HCT116 (cell line): ENCODE measurements at regions not wholly inside any gene's neighbourhood (a gene's known extent, or its start where the extent isn't known, plus 50 kb on each side); places are given as distances from the start of the nearest gene placed in this dataset.

Experiments
- ATAC-seq: fragments of 200-7000 bp; cut with Tn5 transposase; 2 replicates; pipeline ENCODE4 v1.9.1; 2020; ENCODE audit warnings: mild to moderate bottlenecking, moderate library complexity
- BruUV-seq: library from RNA; stranded (reverse); fragments of 400-500 nt; replicated peaks from 2 replicates; lab custom pipeline; 2021; lab: Mats Ljungman, UMichigan
- CTCF ChIA-PET: fragments of 300-600 bp; sonication (Branson Sonifier 250); formaldehyde crosslinking; loops from one replicate; lab custom pipeline; 2021; ENCODE audit warnings: antibody characterized with exemption; lab: Charles Lee
- POLR2A ChIA-PET: fragments of 300-600, 350-600 bp; sonication (Branson Sonifier 250); formaldehyde crosslinking; loops from one replicate; lab custom pipeline; 2021; ENCODE audit warnings: antibody characterized with exemption; lab: Charles Lee
- RAD21 ChIA-PET, 2 experiments: fragments of 300-600 bp; sonication (Branson Sonifier 250); formaldehyde crosslinking; loops; one replicate each; lab custom pipeline; 2023; ENCODE audit warnings: low total read pairs in 2 of 2; ENCODE audit not compliant: uncharacterized antibody in 2 of 2, unreplicated experiment in 2 of 2, low non-redundant PET in 1 of 2; lab: Charles Lee
- DNase-seq: peaks from one replicate; pipeline ENCODE4 v3.0.0-alpha.2; 2010; ENCODE audit warnings: low read depth, low spot score
- H2AFZ ChIP-seq: fragments of 200-600 bp; shearing (Covaris generic), sonication (generic); 2 replicates; pipeline ENCODE4 v1.6.1; 2017; ENCODE audit warnings: low read depth, mixed run types, mixed read lengths, antibody characterized with exemption, low read length; ENCODE audit not compliant: poor library complexity, severe bottlenecking
- H3K27ac ChIP-seq: 2 replicates; pipeline ENCODE4 v1.5.1; 2012; ENCODE audit warnings: low read depth, low read length
- H3K27me3 ChIP-seq: fragments of 200-600 bp; sonication (generic); 2 replicates; pipeline ENCODE4 v1.6.1; 2016; ENCODE audit warnings: mixed run types, low read length, mixed read lengths; ENCODE audit not compliant: insufficient read depth
- H3K36me3 ChIP-seq, 2 experiments: fragments of 200-500 bp in 1 of 2; fragments of 200-600 bp in 1 of 2; sonication (Bioruptor generic) in 1 of 2; sonication (generic) in 1 of 2; 2 replicates each; pipeline versions ENCODE4 v1.5.1 to v1.6.1; 2014 to 2016; ENCODE audit warnings: low read length in 2 of 2, inconsistent platforms in 1 of 2, mixed read lengths in 1 of 2, mixed run types in 1 of 2; ENCODE audit not compliant: insufficient read depth in 2 of 2, control insufficient read depth in 1 of 2
- H3K4me1 ChIP-seq, 2 experiments: fragments of 200-600 bp in 1 of 2; sonication (generic) in 1 of 2; 2 replicates each; pipeline versions ENCODE4 v1.5.1 to v1.6.1; 2012 to 2017; ENCODE audit warnings: low read length in 2 of 2, inconsistent platforms in 1 of 2, mild to moderate bottlenecking in 1 of 2, mixed read lengths in 1 of 2, mixed run types in 1 of 2, moderate library complexity in 1 of 2; ENCODE audit not compliant: insufficient read depth in 2 of 2, control insufficient read depth in 1 of 2
- H3K4me2 ChIP-seq: fragments of 200-600 bp; sonication (generic); 2 replicates; pipeline ENCODE4 v1.6.1; 2017; ENCODE audit warnings: mixed run types, low read length, mixed read lengths
- H3K4me3 ChIP-seq, 2 experiments: fragments of 200-600 bp in 1 of 2; sonication (generic) in 1 of 2; replicated peaks in 1 of 2; 2 replicates each; pipeline ENCODE4 v1.5.1; 2011 to 2016; ENCODE audit warnings: low read length in 2 of 2, control low read depth in 1 of 2, low read depth in 1 of 2, mild to moderate bottlenecking in 1 of 2, mixed read lengths in 1 of 2, mixed run types in 1 of 2
- H3K79me2 ChIP-seq: fragments of 200-600 bp; sonication (generic); 2 replicates; pipeline ENCODE4 v1.6.1; 2017; ENCODE audit warnings: mild to moderate bottlenecking, mixed run types, low read length, moderate library complexity, mixed read lengths; ENCODE audit not compliant: insufficient read depth
- H3K9ac ChIP-seq: fragments of 200-600 bp; sonication (generic); 2 replicates; pipeline ENCODE4 v1.6.1; 2016; ENCODE audit warnings: low read length, mixed read lengths
- H3K9me2 ChIP-seq: fragments of 200-600 bp; sonication (generic), shearing (Covaris generic); 2 replicates; pipeline ENCODE4 v1.6.1; 2017; ENCODE audit warnings: mixed run types, mild to moderate bottlenecking, moderate library complexity; ENCODE audit not compliant: insufficient read depth
- H3K9me3 ChIP-seq, 2 experiments: fragments of 200-500 bp in 1 of 2; fragments of 200-600 bp in 1 of 2; sonication (Bioruptor generic) in 1 of 2; sonication (generic) in 1 of 2; 2 replicates each; pipeline ENCODE4 v1.6.1; 2014 to 2017; ENCODE audit warnings: low read length in 2 of 2, mixed read lengths in 2 of 2, inconsistent platforms in 1 of 2, low read depth in 1 of 2, mild to moderate bottlenecking in 1 of 2, mixed run types in 1 of 2, moderate library complexity in 1 of 2; ENCODE audit not compliant: control insufficient read depth in 1 of 2, insufficient read depth in 1 of 2
- H4K20me1 ChIP-seq: fragments of 200-600 bp; sonication (generic), shearing (Covaris generic); 2 replicates; pipeline ENCODE4 v1.6.1; 2017; ENCODE audit warnings: mixed run types, mild to moderate bottlenecking, moderate library complexity; ENCODE audit not compliant: insufficient read depth
- CBX3 ChIP-seq: IDR thresholded peaks from 2 replicates; pipeline ENCODE4 v1.6.1; 2012; ENCODE audit warnings: low read depth
- CEBPB ChIP-seq: IDR thresholded peaks from 2 replicates; pipeline ENCODE4 v1.6.1; 2012; ENCODE audit warnings: low read depth
- EGR1 ChIP-seq: IDR thresholded peaks from 2 replicates; pipeline ENCODE4 v1.6.1; 2012; ENCODE audit warnings: low read depth
- ELF1 ChIP-seq: IDR thresholded peaks from 2 replicates; pipeline ENCODE4 v1.6.1; 2012; ENCODE audit warnings: low read depth, borderline replicate concordance
- EZH2 ChIP-seq: fragments of 200-600 bp; sonication (generic); IDR thresholded peaks from 2 replicates; pipeline ENCODE4 v1.6.1; 2017; ENCODE audit warnings: antibody characterized with exemption, mixed run types
- EZH2phosphoT487 ChIP-seq: fragments of 200-600 bp; IDR thresholded peaks from 2 replicates; pipeline ENCODE4 v1.6.1; 2018; ENCODE audit warnings: antibody characterized with exemption, borderline replicate concordance
- FOSL1 ChIP-seq: IDR thresholded peaks from 2 replicates; pipeline ENCODE4 v1.6.1; 2012; ENCODE audit warnings: low read depth
- JUND ChIP-seq: IDR thresholded peaks from 2 replicates; pipeline ENCODE4 v1.6.1; 2012
- POLR2AphosphoS5 ChIP-seq: IDR thresholded peaks from 2 replicates; pipeline ENCODE4 v1.6.1; 2011; ENCODE audit warnings: mild to moderate bottlenecking, low read depth, low read length, moderate library complexity
- RAD21 ChIP-seq: IDR thresholded peaks from 2 replicates; pipeline ENCODE4 v1.6.1; 2012; ENCODE audit warnings: low read depth, mild to moderate bottlenecking
- SIN3A ChIP-seq: IDR thresholded peaks from 2 replicates; pipeline ENCODE4 v1.6.1; 2012; ENCODE audit warnings: low read depth
- SP1 ChIP-seq: IDR thresholded peaks from 2 replicates; pipeline ENCODE4 v1.6.1; 2012; ENCODE audit warnings: low read depth
- SRF ChIP-seq: IDR thresholded peaks from 2 replicates; pipeline ENCODE4 v1.6.1; 2012; ENCODE audit warnings: low read depth
- TCF7L2 ChIP-seq: IDR thresholded peaks from 2 replicates; pipeline ENCODE4 v1.7.0; 2011; ENCODE audit warnings: borderline replicate concordance, inconsistent platforms; ENCODE audit not compliant: insufficient read depth, insufficient read length; ENCODE audit errors: extremely low read depth
- YY1 ChIP-seq: IDR thresholded peaks from 2 replicates; pipeline ENCODE4 v1.6.1; 2011; ENCODE audit warnings: low read length, low read depth, moderate library complexity, mild to moderate bottlenecking; ENCODE audit not compliant: insufficient replicate concordance; ENCODE audit errors: extremely low read depth
- ZBTB33 ChIP-seq: IDR thresholded peaks from 2 replicates; pipeline ENCODE4 v1.6.1; 2011; ENCODE audit warnings: mild to moderate bottlenecking, low read length, moderate library complexity; ENCODE audit not compliant: insufficient replicate concordance; ENCODE audit errors: extremely low read depth
- ZFX ChIP-seq: fragments of 450-650 bp; IDR thresholded peaks from 2 replicates; pipeline ENCODE4 v1.6.1; 2017
- ZNF274 ChIP-seq: fragments of 200-500 bp; sonication (Bioruptor generic); IDR thresholded peaks from 2 replicates; pipeline ENCODE4 v1.6.1; 2014; ENCODE audit warnings: mild to moderate bottlenecking, low read depth, low read length, inconsistent platforms
- intact Hi-C: fragments of 100-400 bp; cut with micrococcal nuclease; formaldehyde crosslinking; loops from 2 replicates; pipeline ENCODE4 v1.10.0; 2022
- TF ChIP-seq, protein P1 (sequence below), 3 experiments: fragments of 200-600 bp in 1 of 3; sonication (generic) in 1 of 3; IDR thresholded peaks in 2 of 3; conservative IDR thresholded peaks in 1 of 3; 2 replicates each; pipeline ENCODE4 v1.5.1; 2012 to 2017; ENCODE audit warnings: low read depth in 2 of 3, low read length in 2 of 3, antibody characterized with exemption in 1 of 3, borderline replicate concordance in 1 of 3, control low read depth in 1 of 3, mild to moderate bottlenecking in 1 of 3, mixed read lengths in 1 of 3, mixed run types in 1 of 3, moderate library complexity in 1 of 3; ENCODE audit not compliant: insufficient read depth in 1 of 3
- TF ChIP-seq, protein P2 (sequence below): IDR thresholded peaks from 2 replicates; pipeline ENCODE4 v1.6.1; 2012

- ChIA-PET CTCF (no interaction called here), RAD21 (no interaction called here), POLR2A (no interaction called here)
- H3K4me2 ChIP-seq: no peak overlapping the region
- no peak for TF ChIP-seq JUND
- no peak overlapping the region for H3K9ac ChIP-seq
- H3K79me2 ChIP-seq: no peaks in the 10 kb centered on the region
- H3K36me3 ChIP-seq: no peaks in the 10 kb centered on the region
- no peak overlapping the region for H2AFZ ChIP-seq
- H4K20me1 ChIP-seq: no peaks in the 10 kb centered on the region
- H3K9me3 ChIP-seq: no peaks in the 10 kb centered on the region
- no peaks in the 10 kb centered on the region for H3K9me2 ChIP-seq
- DNase-seq (no peak), ATAC-seq (no peak)
- H3K27me3 ChIP-seq: no peaks in the 10 kb centered on the region; the same call in 1 of the 2 replicates
- H3K4me3 ChIP-seq: no peak overlapping the region
- no peaks in the 10 kb centered on the region for H3K4me1 ChIP-seq
- intact Hi-C loops: no loop called here
- BruUV-seq: no TSS peak
- no peak overlapping the region for H3K27ac ChIP-seq
Observed at GRCh38 chr2:766255-766654, 89.0 kb upstream of the TMEM18 start.

DNA sequence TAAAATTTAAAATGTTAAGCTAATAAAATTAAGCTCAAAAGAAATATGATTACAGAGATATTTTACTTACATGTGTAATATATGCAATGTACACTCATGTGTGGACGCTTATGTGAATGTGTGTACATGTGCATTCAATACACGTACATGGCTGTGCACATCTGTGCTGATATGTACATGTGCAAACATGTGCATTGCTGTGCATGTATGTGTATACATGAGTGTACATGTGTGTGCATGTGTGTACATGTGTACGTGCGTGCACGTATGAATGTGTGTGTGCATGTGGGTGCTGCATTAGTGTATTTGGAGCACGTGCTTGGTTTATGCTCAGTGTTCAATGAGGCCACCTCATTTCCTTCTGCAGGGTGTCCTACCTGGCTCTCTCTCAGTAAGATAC, 88.2 kb upstream of the TMEM18 start:
- no peak overlapping the region for H3K27ac ChIP-seq
- H4K20me1 ChIP-seq: no peaks in the 10 kb centered on the region
- no peak overlapping the region for H3K4me2 ChIP-seq
- no TSS peak for BruUV-seq
- no peak overlapping the region for H2AFZ ChIP-seq
- ChIA-PET CTCF (no interaction called here), RAD21 (no interaction called here), POLR2A (no interaction called here)
- H3K27me3 ChIP-seq: no peaks in the 10 kb centered on the region; the same call in 1 of the 2 replicates
- no peaks in the 10 kb centered on the region for H3K4me1 ChIP-seq
- TF ChIP-seq FOSL1: no peak
- no peak for TF ChIP-seq YY1
- TF ChIP-seq JUND: no peak
- TF ChIP-seq RAD21: no peak
- no peak for TF ChIP-seq SRF
- TF ChIP-seq, protein P1, sequence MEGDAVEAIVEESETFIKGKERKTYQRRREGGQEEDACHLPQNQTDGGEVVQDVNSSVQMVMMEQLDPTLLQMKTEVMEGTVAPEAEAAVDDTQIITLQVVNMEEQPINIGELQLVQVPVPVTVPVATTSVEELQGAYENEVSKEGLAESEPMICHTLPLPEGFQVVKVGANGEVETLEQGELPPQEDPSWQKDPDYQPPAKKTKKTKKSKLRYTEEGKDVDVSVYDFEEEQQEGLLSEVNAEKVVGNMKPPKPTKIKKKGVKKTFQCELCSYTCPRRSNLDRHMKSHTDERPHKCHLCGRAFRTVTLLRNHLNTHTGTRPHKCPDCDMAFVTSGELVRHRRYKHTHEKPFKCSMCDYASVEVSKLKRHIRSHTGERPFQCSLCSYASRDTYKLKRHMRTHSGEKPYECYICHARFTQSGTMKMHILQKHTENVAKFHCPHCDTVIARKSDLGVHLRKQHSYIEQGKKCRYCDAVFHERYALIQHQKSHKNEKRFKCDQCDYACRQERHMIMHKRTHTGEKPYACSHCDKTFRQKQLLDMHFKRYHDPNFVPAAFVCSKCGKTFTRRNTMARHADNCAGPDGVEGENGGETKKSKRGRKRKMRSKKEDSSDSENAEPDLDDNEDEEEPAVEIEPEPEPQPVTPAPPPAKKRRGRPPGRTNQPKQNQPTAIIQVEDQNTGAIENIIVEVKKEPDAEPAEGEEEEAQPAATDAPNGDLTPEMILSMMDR (IDR thresholded peaks at IDR 0.05 in 2 of 3, conservative IDR thresholded peaks at IDR 0.05 in 1 of 3; ENCODE audit: borderline replicate concordance in 1 of 3, insufficient read depth in 1 of 3, low read depth in 2 of 3, low read length in 2 of 3): no peak
- no peak for TF ChIP-seq CBX3
- TF ChIP-seq ZFX: no peak
- TF ChIP-seq, protein P2, sequence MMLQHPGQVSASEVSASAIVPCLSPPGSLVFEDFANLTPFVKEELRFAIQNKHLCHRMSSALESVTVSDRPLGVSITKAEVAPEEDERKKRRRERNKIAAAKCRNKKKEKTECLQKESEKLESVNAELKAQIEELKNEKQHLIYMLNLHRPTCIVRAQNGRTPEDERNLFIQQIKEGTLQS: no peak
- no peak for TF ChIP-seq EGR1
- TF ChIP-seq ELF1: no peak
- TF ChIP-seq TCF7L2: no peak
- TF ChIP-seq EZH2: no peak
- no peak for TF ChIP-seq CEBPB
- no peak for TF ChIP-seq ZNF274
- no peak for TF ChIP-seq POLR2AphosphoS5
- no peak for TF ChIP-seq SIN3A
- no peak for TF ChIP-seq ZBTB33
- TF ChIP-seq SP1: no peak
- TF ChIP-seq EZH2phosphoT487: no peak
- H3K36me3 ChIP-seq: no peaks in the 10 kb centered on the region
- no peaks in the 10 kb centered on the region for H3K9me2 ChIP-seq
- no peaks in the 10 kb centered on the region for H3K79me2 ChIP-seq
- no peaks in the 10 kb centered on the region for H3K9me3 ChIP-seq
- H3K9ac ChIP-seq: no peak overlapping the region
- intact Hi-C loops: no loop called here
- no peak overlapping the region for H3K4me3 ChIP-seq
- ATAC-seq (no peak), DNase-seq (no peak)
